Left lung (tissue), 4 donors: ENCODE measurements at regions not wholly inside any gene's neighbourhood (a gene's known extent, or its start where the extent isn't known, plus 50 kb on each side); places are given as distances from the start of the nearest gene placed in this dataset.

Experiments used
- ATAC-seq: fragments of 200-7000 bp; cut with Tn5 transposase; one replicate; pipeline ENCODE4 v1.9.1; 2020; ENCODE audit warnings: moderate library complexity
- DNase-seq, 4 donors: peaks; one replicate each; pipeline ENCODE4 v3.0.0-alpha.2; 2013 to 2020
- H3K27ac ChIP-seq, 2 donors: fragments of 200-600 bp; sonication (generic) in 1 of 2; one replicate each; pipeline versions ENCODE4 v1.5.0 to v1.8.0; 2020 to 2021
- H3K27me3 ChIP-seq, 2 donors: fragments of 200-600 bp; sonication (generic) in 1 of 2; one replicate each; pipeline versions ENCODE4 v1.5.0 to v1.8.0; 2020 to 2021
- H3K36me3 ChIP-seq, 2 donors: fragments of 200-600 bp; sonication (generic) in 1 of 2; one replicate each; pipeline versions ENCODE4 v1.5.0 to v1.8.0; 2020 to 2021
- H3K4me1 ChIP-seq, 2 donors: fragments of 200-600 bp; one replicate each; pipeline ENCODE4 v1.8.0; 2021
- H3K4me3 ChIP-seq, 2 donors: fragments of 200-600 bp; sonication (generic) in 1 of 2; one replicate each; pipeline versions ENCODE4 v1.5.0 to v1.8.0; 2020 to 2021; ENCODE audit warnings: mild to moderate bottlenecking in 1 of 2
- H3K9me3 ChIP-seq, 2 donors: fragments of 200-600 bp; sonication (generic) in 1 of 2; one replicate each; pipeline versions ENCODE4 v1.5.0 to v1.8.0; 2020 to 2021
- intact Hi-C, 2 donors: fragments of 100-400 bp; cut with DNase I; formaldehyde crosslinking; loops; one replicate each; pipeline versions ENCODE4 v1.11.2 to v1.14.2; 2022
- TF ChIP-seq, protein P1 (sequence below), 2 donors: fragments of 200-600 bp; sonication (generic) in 1 of 2; IDR thresholded peaks; one replicate each; pipeline versions ENCODE4 v1.5.0 to v1.8.0; 2021; ENCODE audit warnings: antibody characterized with exemption in 2 of 2
- donor health status: DM: no; HTN: yes; CAD: no.
- donor health status: DM: no; HTN: no; CAD: no.

DNA sequence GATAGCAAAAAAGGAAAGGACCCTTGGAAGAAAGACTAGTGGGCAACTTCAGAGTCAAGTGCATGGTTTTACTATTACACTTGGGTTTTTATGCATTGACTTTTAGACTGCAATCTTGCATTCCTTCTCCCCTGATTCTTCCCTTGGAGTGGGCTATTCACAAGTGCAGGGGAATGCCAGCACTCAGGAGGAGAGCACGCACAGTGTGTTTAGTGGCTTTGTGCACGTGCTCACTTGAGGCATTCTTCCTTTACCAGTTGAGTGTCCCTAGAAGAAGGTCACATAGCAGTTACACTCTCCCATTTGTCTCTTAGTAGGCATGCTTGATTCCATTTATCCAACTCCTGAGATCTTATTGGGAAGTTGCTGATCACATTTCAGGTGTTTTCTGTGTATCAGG is 351.1 kb upstream of the HSFY2 start:
- Histone ChIP-seq H3K9me3 (no peaks in the 10 kb centered on the region), H3K4me1 (no peaks in the 10 kb centered on the region), H3K27ac (no peak overlapping the region), H3K36me3 (no peaks in the 10 kb centered on the region), H3K27me3 (no peaks in the 10 kb centered on the region), H3K4me3 (no peak overlapping the region)
- no peak for DNase-seq
- TF ChIP-seq, protein P1, sequence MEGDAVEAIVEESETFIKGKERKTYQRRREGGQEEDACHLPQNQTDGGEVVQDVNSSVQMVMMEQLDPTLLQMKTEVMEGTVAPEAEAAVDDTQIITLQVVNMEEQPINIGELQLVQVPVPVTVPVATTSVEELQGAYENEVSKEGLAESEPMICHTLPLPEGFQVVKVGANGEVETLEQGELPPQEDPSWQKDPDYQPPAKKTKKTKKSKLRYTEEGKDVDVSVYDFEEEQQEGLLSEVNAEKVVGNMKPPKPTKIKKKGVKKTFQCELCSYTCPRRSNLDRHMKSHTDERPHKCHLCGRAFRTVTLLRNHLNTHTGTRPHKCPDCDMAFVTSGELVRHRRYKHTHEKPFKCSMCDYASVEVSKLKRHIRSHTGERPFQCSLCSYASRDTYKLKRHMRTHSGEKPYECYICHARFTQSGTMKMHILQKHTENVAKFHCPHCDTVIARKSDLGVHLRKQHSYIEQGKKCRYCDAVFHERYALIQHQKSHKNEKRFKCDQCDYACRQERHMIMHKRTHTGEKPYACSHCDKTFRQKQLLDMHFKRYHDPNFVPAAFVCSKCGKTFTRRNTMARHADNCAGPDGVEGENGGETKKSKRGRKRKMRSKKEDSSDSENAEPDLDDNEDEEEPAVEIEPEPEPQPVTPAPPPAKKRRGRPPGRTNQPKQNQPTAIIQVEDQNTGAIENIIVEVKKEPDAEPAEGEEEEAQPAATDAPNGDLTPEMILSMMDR (IDR thresholded peaks at IDR 0.05), result no peak
- intact Hi-C loops, result no loop called here
- no peak for ATAC-seq

DNA sequence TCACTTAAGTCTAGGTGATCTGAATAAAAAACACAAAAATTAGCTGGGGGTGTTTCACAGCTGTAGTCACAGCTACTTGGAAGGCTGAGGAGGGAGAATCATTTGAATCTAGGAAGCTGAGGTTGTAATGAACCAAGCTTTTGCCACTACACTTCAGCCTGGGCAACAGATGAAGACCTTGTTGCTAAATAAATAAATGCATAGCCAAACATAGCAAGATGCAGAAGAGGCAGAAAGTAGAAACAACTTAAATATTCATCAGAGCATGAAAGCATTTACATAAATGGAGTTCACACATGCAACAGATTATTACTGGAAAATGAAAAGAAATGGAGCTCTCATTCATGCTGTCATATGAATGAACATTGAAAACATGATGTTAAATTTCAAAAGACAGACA is 348.9 kb upstream of the HSFY2 start:
- DNase-seq, result no peak
- intact Hi-C loops, result no loop called here
- H3K4me3 ChIP-seq, result no peak overlapping the region
- H3K4me1 ChIP-seq, result no peaks in the 10 kb centered on the region
- TF ChIP-seq, protein P1 (IDR thresholded peaks at IDR 0.05), result no peak
- H3K27me3 ChIP-seq, result no peaks in the 10 kb centered on the region
- H3K27ac ChIP-seq, result no peak overlapping the region
- no peaks in the 10 kb centered on the region for H3K36me3 ChIP-seq
- no peak for ATAC-seq
- no peaks in the 10 kb centered on the region for H3K9me3 ChIP-seq

DNA sequence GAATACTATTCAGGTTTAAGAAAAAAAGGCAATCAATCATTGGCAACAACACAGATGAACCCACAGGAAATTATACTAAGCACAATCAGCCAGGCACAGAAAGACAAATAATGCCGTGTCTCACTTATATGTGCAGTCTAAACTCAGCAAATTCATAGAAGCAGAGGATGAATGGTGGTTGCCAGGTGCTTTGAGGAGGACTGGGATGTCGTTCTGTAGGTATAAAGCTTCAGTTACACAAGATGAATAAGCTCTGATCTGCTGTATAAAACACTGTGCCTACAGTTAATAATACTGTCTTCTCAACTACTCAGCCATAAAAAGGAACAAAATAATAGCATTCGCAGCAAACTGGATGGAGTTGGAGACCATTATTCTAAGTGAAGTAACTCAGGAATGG is 324.8 kb upstream of the HSFY2 start:
- DNase-seq, result no peak
- H3K36me3 ChIP-seq, result no peaks in the 10 kb centered on the region
- no peaks in the 10 kb centered on the region for H3K27me3 ChIP-seq
- H3K4me1 ChIP-seq, result no peaks in the 10 kb centered on the region
- no peak overlapping the region for H3K4me3 ChIP-seq
- intact Hi-C loops, result no loop called here
- H3K9me3 ChIP-seq, result no peaks in the 10 kb centered on the region
- no peak for ATAC-seq
- TF ChIP-seq, protein P1 (IDR thresholded peaks at IDR 0.05), result no peak
- H3K27ac ChIP-seq, result no peak overlapping the region

DNA sequence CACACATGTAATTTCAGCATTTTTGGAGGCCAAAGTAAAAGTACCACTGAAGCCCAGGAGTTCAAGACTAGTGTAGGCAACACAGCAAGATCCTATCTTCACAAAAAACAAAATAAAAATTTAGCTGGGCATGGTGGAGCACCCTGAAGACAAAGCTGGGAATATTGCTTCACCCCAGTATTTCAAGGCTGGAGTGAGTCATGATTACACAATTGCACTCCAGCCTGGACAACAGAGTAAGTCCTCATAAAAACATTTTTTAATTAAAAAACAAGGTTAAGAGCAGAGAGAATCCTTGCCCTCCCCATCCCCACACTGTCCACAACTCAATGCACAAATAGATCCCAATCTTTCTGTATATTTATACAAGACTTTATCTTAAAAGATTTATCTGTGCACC is 321.9 kb upstream of the HSFY2 start:
- no peak for ATAC-seq
- Histone ChIP-seq H3K4me3 (no peak overlapping the region), H3K9me3 (no peaks in the 10 kb centered on the region), H3K27me3 (no peaks in the 10 kb centered on the region), H3K4me1 (no peaks in the 10 kb centered on the region), H3K36me3 (no peaks in the 10 kb centered on the region), H3K27ac (no peak overlapping the region)
- intact Hi-C loops, result no loop called here
- TF ChIP-seq, protein P1 (IDR thresholded peaks at IDR 0.05), result no peak
- no peak for DNase-seq

DNA sequence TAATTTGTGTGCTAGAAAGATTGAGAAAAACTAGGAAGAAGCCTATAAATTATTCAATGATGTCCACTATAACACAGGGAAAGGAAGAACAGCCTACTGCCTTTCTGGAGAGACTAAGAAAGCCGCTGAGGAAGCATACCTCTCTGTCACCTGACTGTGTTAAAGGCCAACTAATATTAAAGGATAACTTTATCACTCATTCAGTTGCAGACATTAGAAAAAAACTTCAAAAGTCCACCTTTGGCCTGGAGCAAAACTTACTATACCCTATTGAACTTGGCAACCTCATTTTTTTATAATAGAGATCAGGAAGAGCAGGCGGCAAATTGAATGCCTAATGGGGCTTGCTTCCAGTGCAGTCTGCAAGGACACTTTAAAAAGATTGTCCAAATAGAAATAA is 309.5 kb upstream of the HSFY2 start:
- no peak overlapping the region for H3K27ac ChIP-seq
- TF ChIP-seq, protein P1 (IDR thresholded peaks at IDR 0.05), result no peak

More for the DNA sequence above, 309.5 kb upstream of the HSFY2 start:
- DNase-seq (no peak), ATAC-seq (no peak)
- Histone ChIP-seq H3K4me3 (no peak overlapping the region), H3K4me1 (peaks cover 0 to 2% of the 10 kb centered on the region in 2 donors), H3K27me3 (no peaks in the 10 kb centered on the region), H3K9me3 (no peaks in the 10 kb centered on the region), H3K36me3 (no peaks in the 10 kb centered on the region)
- intact Hi-C loops, result no loop called here
